Panc1 (cell line): ENCODE measurements at regions not wholly inside any gene's neighbourhood (a gene's known extent, or its start where the extent isn't known, plus 50 kb on each side); places are given as distances from the start of the nearest gene placed in this dataset.

Experiments
- TCF7L2 ChIP-seq: IDR thresholded peaks from 2 replicates; pipeline ENCODE4 v1.6.1; 2011; ENCODE audit warnings: mild to moderate bottlenecking, low read depth, low read length, inconsistent platforms
- TF ChIP-seq, protein P1 (sequence below): fragments of 450-650 bp; IDR thresholded peaks from 2 replicates; pipeline ENCODE4 v1.5.1; 2017; ENCODE audit warnings: mild to moderate bottlenecking

DNA sequence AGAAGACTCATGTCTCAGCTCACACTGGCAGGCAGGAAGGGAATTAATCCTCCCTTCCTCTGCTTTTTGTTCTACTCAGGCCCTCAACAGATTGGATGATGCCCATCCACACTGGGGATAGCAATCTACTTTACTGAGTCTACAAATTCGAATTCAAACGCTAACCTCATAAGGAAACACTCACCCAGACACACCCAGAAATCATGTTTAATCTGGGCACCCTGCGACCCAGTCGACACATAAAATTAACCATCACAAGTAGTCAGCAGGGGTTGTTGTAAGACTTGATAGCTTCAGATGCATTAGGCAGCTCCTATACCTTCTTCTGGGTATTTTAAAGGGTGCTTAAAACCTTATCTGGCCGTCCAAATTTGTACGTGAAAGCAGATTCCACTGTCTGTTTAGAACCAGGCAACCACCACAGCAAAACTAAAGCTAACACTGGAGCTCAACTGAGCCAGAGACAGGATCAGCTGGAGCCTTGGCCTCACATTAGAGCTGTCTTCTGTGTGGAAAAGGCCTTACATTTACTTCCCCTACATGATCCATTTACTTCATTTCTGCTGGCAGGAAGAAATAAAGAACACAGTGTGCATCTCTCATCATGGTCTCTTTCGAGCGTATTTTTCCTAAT is 407.3 kb upstream of the PPP2R3A start:
- TF ChIP-seq, protein P1, sequence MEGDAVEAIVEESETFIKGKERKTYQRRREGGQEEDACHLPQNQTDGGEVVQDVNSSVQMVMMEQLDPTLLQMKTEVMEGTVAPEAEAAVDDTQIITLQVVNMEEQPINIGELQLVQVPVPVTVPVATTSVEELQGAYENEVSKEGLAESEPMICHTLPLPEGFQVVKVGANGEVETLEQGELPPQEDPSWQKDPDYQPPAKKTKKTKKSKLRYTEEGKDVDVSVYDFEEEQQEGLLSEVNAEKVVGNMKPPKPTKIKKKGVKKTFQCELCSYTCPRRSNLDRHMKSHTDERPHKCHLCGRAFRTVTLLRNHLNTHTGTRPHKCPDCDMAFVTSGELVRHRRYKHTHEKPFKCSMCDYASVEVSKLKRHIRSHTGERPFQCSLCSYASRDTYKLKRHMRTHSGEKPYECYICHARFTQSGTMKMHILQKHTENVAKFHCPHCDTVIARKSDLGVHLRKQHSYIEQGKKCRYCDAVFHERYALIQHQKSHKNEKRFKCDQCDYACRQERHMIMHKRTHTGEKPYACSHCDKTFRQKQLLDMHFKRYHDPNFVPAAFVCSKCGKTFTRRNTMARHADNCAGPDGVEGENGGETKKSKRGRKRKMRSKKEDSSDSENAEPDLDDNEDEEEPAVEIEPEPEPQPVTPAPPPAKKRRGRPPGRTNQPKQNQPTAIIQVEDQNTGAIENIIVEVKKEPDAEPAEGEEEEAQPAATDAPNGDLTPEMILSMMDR = no peak
- no peak for TF ChIP-seq TCF7L2
